NB4 (cell line): ENCODE measurements at regions not wholly inside any gene's neighbourhood (a gene's known extent, or its start where the extent isn't known, plus 50 kb on each side); places are given as distances from the start of the nearest gene placed in this dataset.

Source experiments
- MYC ChIP-seq: IDR thresholded peaks from 2 replicates; pipeline ENCODE4 v1.6.1; 2011; ENCODE audit warnings: low read depth, low read length
- POLR2A ChIP-seq: IDR thresholded peaks from 2 replicates; pipeline ENCODE4 v1.6.1; 2011; ENCODE audit warnings: mild to moderate bottlenecking; ENCODE audit not compliant: insufficient read length; ENCODE audit errors: extremely low read depth
- TF ChIP-seq, protein P1 (sequence below): IDR thresholded peaks from one replicate; pipeline ENCODE4 v1.5.1; 2012; ENCODE audit warnings: low read depth, low read length
- TF ChIP-seq, protein P2 (sequence below): IDR thresholded peaks from 2 replicates; pipeline ENCODE4 v1.6.1; 2011; ENCODE audit warnings: low read depth, low read length

GRCh38 chr14:51516706-51517395, 134.9 kb upstream of the FRMD6 start:
- TF ChIP-seq, protein P1, sequence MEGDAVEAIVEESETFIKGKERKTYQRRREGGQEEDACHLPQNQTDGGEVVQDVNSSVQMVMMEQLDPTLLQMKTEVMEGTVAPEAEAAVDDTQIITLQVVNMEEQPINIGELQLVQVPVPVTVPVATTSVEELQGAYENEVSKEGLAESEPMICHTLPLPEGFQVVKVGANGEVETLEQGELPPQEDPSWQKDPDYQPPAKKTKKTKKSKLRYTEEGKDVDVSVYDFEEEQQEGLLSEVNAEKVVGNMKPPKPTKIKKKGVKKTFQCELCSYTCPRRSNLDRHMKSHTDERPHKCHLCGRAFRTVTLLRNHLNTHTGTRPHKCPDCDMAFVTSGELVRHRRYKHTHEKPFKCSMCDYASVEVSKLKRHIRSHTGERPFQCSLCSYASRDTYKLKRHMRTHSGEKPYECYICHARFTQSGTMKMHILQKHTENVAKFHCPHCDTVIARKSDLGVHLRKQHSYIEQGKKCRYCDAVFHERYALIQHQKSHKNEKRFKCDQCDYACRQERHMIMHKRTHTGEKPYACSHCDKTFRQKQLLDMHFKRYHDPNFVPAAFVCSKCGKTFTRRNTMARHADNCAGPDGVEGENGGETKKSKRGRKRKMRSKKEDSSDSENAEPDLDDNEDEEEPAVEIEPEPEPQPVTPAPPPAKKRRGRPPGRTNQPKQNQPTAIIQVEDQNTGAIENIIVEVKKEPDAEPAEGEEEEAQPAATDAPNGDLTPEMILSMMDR, result no peak
- no peak for TF ChIP-seq POLR2A
- TF ChIP-seq, protein P2, sequence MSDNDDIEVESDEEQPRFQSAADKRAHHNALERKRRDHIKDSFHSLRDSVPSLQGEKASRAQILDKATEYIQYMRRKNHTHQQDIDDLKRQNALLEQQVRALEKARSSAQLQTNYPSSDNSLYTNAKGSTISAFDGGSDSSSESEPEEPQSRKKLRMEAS, result no peak
- TF ChIP-seq MYC, result no peak
